Sigmoid colon (tissue), 6 donors: ENCODE measurements at regions not wholly inside any gene's neighbourhood (a gene's known extent, or its start where the extent isn't known, plus 50 kb on each side); places are given as distances from the start of the nearest gene placed in this dataset.

Experiments
- DNase-seq: peaks from one replicate; pipeline ENCODE4 v3.0.0-alpha.2; 2019
- H3K27ac ChIP-seq, 4 donors: fragments of 200-600 bp; sonication (generic); one replicate each; pipeline ENCODE4 v1.5.1; 2016 to 2019; ENCODE audit warnings: mild to moderate bottlenecking in 1 of 4
- H3K27me3 ChIP-seq, 3 donors: fragments of 200-600 bp; sonication (generic); one replicate each; pipeline ENCODE4 v1.5.1; 2019; ENCODE audit warnings: mild to moderate bottlenecking in 1 of 3
- H3K36me3 ChIP-seq, 4 donors: fragments of 200-600 bp; sonication (generic); one replicate each; pipeline ENCODE4 v1.5.1; 2016 to 2019
- H3K4me1 ChIP-seq, 4 donors: fragments of 200-600 bp; sonication (generic); one replicate each; pipeline ENCODE4 v1.5.1; 2017 to 2019
- H3K4me3 ChIP-seq, 4 donors: fragments of 200-600 bp; sonication (generic); one replicate each; pipeline ENCODE4 v1.5.1; 2017 to 2019; ENCODE audit warnings: mild to moderate bottlenecking in 2 of 4, moderate library complexity in 1 of 4
- H3K9me3 ChIP-seq, 4 donors: fragments of 200-600 bp in 3 of 4; sonication (generic) in 3 of 4; one replicate each; pipeline versions ENCODE4 v1.5.1 to v1.6.1; 2013 to 2019
- CTCF ChIP-seq, 4 experiments: fragments of 450-650 bp in 3 of 4; fragments of 200-600 bp in 1 of 4; IDR thresholded peaks; one replicate each; pipeline ENCODE4 v1.5.1; 2016 to 2019; ENCODE audit warnings: antibody characterized with exemption in 4 of 4, mild to moderate bottlenecking in 3 of 4, moderate library complexity in 2 of 4
- EP300 ChIP-seq, 4 donors: sonication (generic); formaldehyde crosslinking; IDR thresholded peaks; one replicate each; pipeline ENCODE4 v1.6.1; 2017; ENCODE audit warnings: antibody characterized with exemption in 4 of 4
- POLR2A ChIP-seq, 2 donors: fragments of 450-650 bp; IDR thresholded peaks; one replicate each; pipeline ENCODE4 v1.6.1; 2016; ENCODE audit warnings: antibody characterized with exemption in 2 of 2, mild to moderate bottlenecking in 2 of 2, moderate library complexity in 2 of 2
- POLR2AphosphoS5 ChIP-seq, 4 donors: sonication (generic); formaldehyde crosslinking; IDR thresholded peaks; one replicate each; pipeline ENCODE4 v1.6.1; 2017; ENCODE audit warnings: antibody characterized with exemption in 4 of 4
- WGBS, 2 donors: extraction: QIAGEN DNeasy Blood & Tissue Kit; methylation state at CpG; one replicate each; pipeline ENCODE4 v1.1.7; 2013; 5-methylcytosine and 5-hydroxymethylcytosine counted together
- intact Hi-C: fragments of 100-400 bp; cut with DNase I; formaldehyde crosslinking; loops from one replicate; pipeline ENCODE4 v1.15.1; 2023
- donor health status: healthy with polysubstance abuse.
- donor health status: healthy.

DNA sequence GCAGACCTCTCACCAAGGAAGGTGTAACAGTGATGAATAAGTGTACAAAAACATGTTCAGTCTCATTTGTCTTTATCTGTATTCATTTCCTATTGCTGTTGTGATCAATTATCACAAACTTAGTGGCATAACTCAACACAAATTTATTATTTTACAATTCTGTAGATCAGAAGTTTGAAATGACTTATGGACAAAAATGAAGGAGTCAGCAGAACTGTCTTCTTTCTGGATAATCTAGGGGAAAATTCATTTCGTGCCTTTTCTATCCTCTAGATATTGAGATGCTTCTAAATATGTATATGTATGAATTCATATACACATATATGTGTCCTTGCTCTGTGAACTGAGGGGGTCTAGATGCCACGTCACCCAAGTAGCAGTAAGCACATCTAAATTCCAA is 663.1 kb upstream of the MARCKS start:
- Histone ChIP-seq H3K9me3 (peaks cover 0 to 3% (median 0%) of the 10 kb centered on the region in 4 donors), H3K36me3 (no peaks in the 10 kb centered on the region), H3K27me3 (no peaks in the 10 kb centered on the region), H3K4me3 (no peak overlapping the region), H3K27ac (no peak overlapping the region), H3K4me1 (no peaks in the 10 kb centered on the region)
- WGBS, 2 donors = 80 to 86% methylated on average over 2 of the region's 2 CpGs
- TF ChIP-seq CTCF (IDR thresholded peaks at IDR 0.05) (no peak), POLR2AphosphoS5 (IDR thresholded peaks at IDR 0.05) (no peak), EP300 (IDR thresholded peaks at IDR 0.05) (no peak), POLR2A (IDR thresholded peaks at IDR 0.05) (no peak)
- DNase-seq = no peak
- intact Hi-C loops = no loop called here

GRCh38 chr6:113202852-113203714 is 654.1 kb upstream of the MARCKS start:
- no peaks in the 10 kb centered on the region for H3K9me3 ChIP-seq
- no peaks in the 10 kb centered on the region for H3K27me3 ChIP-seq
- DNase-seq = no peak
- TF ChIP-seq POLR2AphosphoS5 (IDR thresholded peaks at IDR 0.05) (no peak), EP300 (IDR thresholded peaks at IDR 0.05) (no peak), CTCF (IDR thresholded peaks at IDR 0.05) (no peak), POLR2A (IDR thresholded peaks at IDR 0.05) (no peak)
- H3K4me3 ChIP-seq = no peak overlapping the region
- WGBS, 2 donors = 76 to 87% methylated on average over 4 of the region's 4 CpGs
- no peaks in the 10 kb centered on the region for H3K4me1 ChIP-seq
- H3K36me3 ChIP-seq = no peaks in the 10 kb centered on the region
- no peak overlapping the region for H3K27ac ChIP-seq
- intact Hi-C loops = no loop called here

DNA sequence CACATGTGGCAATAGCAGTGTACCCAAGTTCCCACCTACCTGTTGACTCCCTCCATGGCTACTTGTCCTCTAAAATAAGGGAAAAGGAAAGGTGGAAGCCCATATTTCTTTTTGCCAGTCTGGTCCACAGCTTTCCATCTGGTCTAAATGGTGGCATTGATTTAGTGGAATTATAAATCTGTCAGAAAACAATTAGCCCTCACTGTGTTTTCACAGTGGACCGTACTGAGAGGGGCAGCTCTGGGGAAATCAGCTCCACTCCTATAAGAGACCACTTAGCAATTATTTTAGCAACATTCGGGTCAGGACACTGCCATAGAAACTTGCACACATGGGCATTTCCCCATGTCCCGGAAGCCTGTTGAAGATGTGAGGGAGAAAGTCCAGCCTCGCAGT is 653.4 kb upstream of the MARCKS start:
- Histone ChIP-seq H3K4me3 (no peak overlapping the region), H3K27ac (no peak overlapping the region), H3K9me3 (no peaks in the 10 kb centered on the region), H3K4me1 (no peaks in the 10 kb centered on the region), H3K27me3 (no peaks in the 10 kb centered on the region), H3K36me3 (no peaks in the 10 kb centered on the region)
- 80 to 92% methylated on average over 4 of the region's 4 CpGs for WGBS, 2 donors
- DNase-seq = no peak
- intact Hi-C loops = no loop called here
- TF ChIP-seq POLR2A (IDR thresholded peaks at IDR 0.05) (no peak), POLR2AphosphoS5 (IDR thresholded peaks at IDR 0.05) (no peak), EP300 (IDR thresholded peaks at IDR 0.05) (no peak), CTCF (IDR thresholded peaks at IDR 0.05) (no peak)

DNA sequence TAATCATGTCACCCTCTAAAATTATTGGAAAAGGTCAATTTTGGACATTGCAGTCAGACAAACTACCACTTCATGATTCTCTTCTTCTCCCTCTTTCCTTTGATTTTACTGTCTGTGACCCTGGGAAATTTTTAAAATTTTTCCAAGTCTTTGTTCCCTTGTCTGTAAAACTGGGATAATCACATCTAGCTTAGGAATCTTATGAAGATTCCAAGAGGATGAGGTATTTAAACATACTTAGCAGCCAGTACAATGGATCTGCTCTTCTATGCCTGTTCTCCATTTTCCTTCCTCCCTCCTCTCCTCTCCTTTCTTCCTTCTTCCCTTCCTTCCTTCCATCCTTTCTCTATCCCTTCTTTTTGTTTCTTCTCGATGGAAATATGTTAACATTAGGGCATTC is 651.6 kb upstream of the MARCKS start:
- H3K4me1 ChIP-seq = no peaks in the 10 kb centered on the region
- no peak overlapping the region for H3K4me3 ChIP-seq
- DNase-seq = no peak
- intact Hi-C loops = no loop called here
- no peak overlapping the region for H3K27ac ChIP-seq
- no peaks in the 10 kb centered on the region for H3K27me3 ChIP-seq
- H3K9me3 ChIP-seq = no peaks in the 10 kb centered on the region
- WGBS, 2 donors = 78 to 86% methylated on average over 1 of the region's 1 CpG
- H3K36me3 ChIP-seq = no peaks in the 10 kb centered on the region
- TF ChIP-seq POLR2A (IDR thresholded peaks at IDR 0.05) = no peak
- TF ChIP-seq CTCF (IDR thresholded peaks at IDR 0.05) = no peak
- TF ChIP-seq EP300 (IDR thresholded peaks at IDR 0.05) = no peak
- TF ChIP-seq POLR2AphosphoS5 (IDR thresholded peaks at IDR 0.05) = no peak

GRCh38 chr6:113208726-113209125 is 648.4 kb upstream of the MARCKS start:
- Histone ChIP-seq H3K27ac (no peak overlapping the region), H3K9me3 (no peaks in the 10 kb centered on the region), H3K27me3 (no peaks in the 10 kb centered on the region), H3K4me1 (no peaks in the 10 kb centered on the region), H3K4me3 (no peak overlapping the region), H3K36me3 (no peaks in the 10 kb centered on the region)
- no peak for DNase-seq
- intact Hi-C loops = no loop called here
- TF ChIP-seq EP300 (IDR thresholded peaks at IDR 0.05) (no peak), POLR2AphosphoS5 (IDR thresholded peaks at IDR 0.05) (no peak), POLR2A (IDR thresholded peaks at IDR 0.05) (no peak), CTCF (IDR thresholded peaks at IDR 0.05) (no peak)
- 91 to 97% methylated on average over 2 of the region's 2 CpGs for WGBS, 2 donors
